GM23338 (cell line): ENCODE measurements at regions not wholly inside any gene's neighbourhood (a gene's known extent, or its start where the extent isn't known, plus 50 kb on each side); places are given as distances from the start of the nearest gene placed in this dataset.

Experiments used
- ATAC-seq: fragments of 200-7000 bp; cut with Tn5 transposase; 3 replicates; pipeline ENCODE4 v1.9.1; 2020
- DNase-seq: peaks from one replicate; pipeline ENCODE4 v3.0.0-alpha.2; 2015; ENCODE audit warnings: low spot score
- H2AFZ ChIP-seq: fragments of 200-600 bp; sonication (generic); 2 replicates; pipeline ENCODE4 v1.8.0; 2016; ENCODE audit warnings: antibody characterized with exemption, mild to moderate bottlenecking, moderate library complexity
- H3F3A ChIP-seq: fragments of 200-600 bp; sonication (generic); replicated peaks from 2 replicates; pipeline ENCODE4 v1.8.0; 2017; ENCODE audit warnings: antibody characterized with exemption, mixed run types, low read depth
- H3K27ac ChIP-seq: fragments of 200-600 bp; sonication (generic); 2 replicates; pipeline ENCODE4 v1.6.1; 2016; ENCODE audit warnings: low read depth
- H3K27me3 ChIP-seq: fragments of 200-600 bp; sonication (generic); 2 replicates; pipeline ENCODE4 v1.8.0; 2016; ENCODE audit warnings: mild to moderate bottlenecking, mixed run types, moderate library complexity; ENCODE audit not compliant: insufficient read depth
- H3K36me3 ChIP-seq: fragments of 200-600 bp; sonication (generic); 2 replicates; pipeline ENCODE4 v1.8.0; 2016; ENCODE audit warnings: mild to moderate bottlenecking; ENCODE audit not compliant: insufficient read depth
- H3K4me1 ChIP-seq: fragments of 200-600 bp; sonication (generic); 2 replicates; pipeline ENCODE4 v1.8.0; 2016; ENCODE audit warnings: mild to moderate bottlenecking, moderate library complexity; ENCODE audit not compliant: insufficient read depth
- H3K4me2 ChIP-seq: fragments of 200-600 bp; sonication (generic); 2 replicates; pipeline ENCODE4 v1.7.1; 2017; ENCODE audit warnings: mixed run types
- H3K4me3 ChIP-seq: fragments of 200-600 bp; sonication (generic); 2 replicates; pipeline ENCODE4 v1.6.1; 2016; ENCODE audit warnings: mixed run types
- H3K79me2 ChIP-seq: fragments of 200-600 bp; sonication (generic); replicated peaks from 2 replicates; pipeline ENCODE4 v1.8.0; 2017; ENCODE audit warnings: mild to moderate bottlenecking; ENCODE audit not compliant: insufficient read depth
- H3K9me2 ChIP-seq: fragments of 200-600 bp; sonication (generic); 2 replicates; pipeline ENCODE4 v1.8.0; 2017; ENCODE audit not compliant: insufficient read depth
- H4K20me1 ChIP-seq: fragments of 200-600 bp; sonication (generic); replicated peaks from 2 replicates; pipeline ENCODE4 v1.8.0; 2017; ENCODE audit warnings: mild to moderate bottlenecking; ENCODE audit not compliant: insufficient read depth
- H3K27ac Mint-ChIP-seq: 2 replicates; pipeline ENCODE4 v1.8.0; 2020; ENCODE audit warnings: inconsistent platforms, mild to moderate bottlenecking, moderate library complexity, mixed read lengths
- H3K27me3 Mint-ChIP-seq: 3 replicates; pipeline ENCODE4 v1.8.0; 2022; ENCODE audit warnings: low read depth, mild to moderate bottlenecking, moderate library complexity, mixed read lengths, inconsistent platforms; ENCODE audit not compliant: insufficient read depth, poor library complexity
- H3K36me3 Mint-ChIP-seq: 3 replicates; pipeline ENCODE4 v1.8.0; 2021; ENCODE audit warnings: low read depth, mild to moderate bottlenecking, inconsistent platforms, moderate library complexity, mixed read lengths
- H3K4me1 Mint-ChIP-seq: 3 replicates; pipeline ENCODE4 v1.8.0; 2020; ENCODE audit warnings: mild to moderate bottlenecking, inconsistent platforms, mixed read lengths
- H3K4me3 Mint-ChIP-seq: 3 replicates; pipeline ENCODE4 v1.8.0; 2021; ENCODE audit warnings: moderate library complexity, mild to moderate bottlenecking, inconsistent platforms, mixed read lengths
- H3K9me3 Mint-ChIP-seq: 3 replicates; pipeline ENCODE4 v1.8.0; 2020; ENCODE audit warnings: moderate library complexity, mild to moderate bottlenecking, inconsistent platforms, mixed read lengths
- CREB1 ChIP-seq: fragments of 250-450 bp; sonication (Bioruptor Pico); IDR thresholded peaks from 2 replicates; pipeline ENCODE4 v1.5.0; 2020; ENCODE audit warnings: low read depth, mild to moderate bottlenecking, moderate library complexity
- CTCF ChIP-seq, 2 experiments: fragments of 200-600 bp in 1 of 2; sonication (generic) in 1 of 2; conservative IDR thresholded peaks; 2 replicates each; pipeline versions ENCODE4 v1.5.1 to v1.6.1; 2016 to 2017; ENCODE audit warnings: antibody characterized with exemption in 2 of 2, low read depth in 2 of 2, mild to moderate bottlenecking in 2 of 2, moderate library complexity in 1 of 2
- EZH2 ChIP-seq: fragments of 200-600 bp; sonication (generic); IDR thresholded peaks from one replicate; pipeline ENCODE4 v1.8.0; 2017; ENCODE audit warnings: antibody characterized with exemption, mild to moderate bottlenecking, low read depth; ENCODE audit not compliant: unreplicated experiment
- EZH2phosphoT487 ChIP-seq: fragments of 200-600 bp; sonication (generic); IDR thresholded peaks from one replicate; pipeline ENCODE4 v1.8.1; 2018; ENCODE audit warnings: antibody characterized with exemption; ENCODE audit not compliant: unreplicated experiment
- JUNB ChIP-seq: IDR thresholded peaks from one replicate; pipeline ENCODE4 v1.6.1; 2016; ENCODE audit warnings: antibody characterized with exemption; ENCODE audit not compliant: unreplicated experiment
- NANOG ChIP-seq: IDR thresholded peaks from 2 replicates; pipeline ENCODE4 v1.6.1; 2016; ENCODE audit warnings: antibody characterized with exemption, borderline replicate concordance
- POLR2AphosphoS5 ChIP-seq: IDR thresholded peaks from 2 replicates; pipeline ENCODE4 v1.6.1; 2016; ENCODE audit warnings: antibody characterized with exemption, low read depth
- STAT1 ChIP-seq: IDR thresholded peaks from one replicate; pipeline ENCODE4 v1.6.1; 2016; ENCODE audit warnings: antibody characterized with exemption; ENCODE audit not compliant: unreplicated experiment
- ZNF114 ChIP-seq: fragments of 250-450 bp; sonication (Bioruptor Pico); IDR thresholded peaks from 2 replicates; pipeline ENCODE4 v1.5.0; 2020; ENCODE audit warnings: mild to moderate bottlenecking, moderate library complexity
- ZNF331 ChIP-seq: fragments of 250-450 bp; sonication (Bioruptor Pico); IDR thresholded peaks from 2 replicates; pipeline ENCODE4 v1.5.0; 2020; ENCODE audit warnings: low read depth, mild to moderate bottlenecking, moderate library complexity
- ZNF462 ChIP-seq: fragments of 250-450 bp; sonication (Bioruptor Pico); IDR thresholded peaks from 2 replicates; pipeline ENCODE4 v1.5.0; 2020; ENCODE audit warnings: mild to moderate bottlenecking, moderate library complexity
- TF ChIP-seq, protein P1 (sequence below): IDR thresholded peaks from 2 replicates; pipeline ENCODE4 v1.6.1; 2016; ENCODE audit warnings: antibody characterized with exemption
- TF ChIP-seq, protein P2 (sequence below): IDR thresholded peaks from one replicate; pipeline ENCODE4 v1.6.1; 2018; ENCODE audit warnings: antibody characterized with exemption; ENCODE audit not compliant: unreplicated experiment

DNA sequence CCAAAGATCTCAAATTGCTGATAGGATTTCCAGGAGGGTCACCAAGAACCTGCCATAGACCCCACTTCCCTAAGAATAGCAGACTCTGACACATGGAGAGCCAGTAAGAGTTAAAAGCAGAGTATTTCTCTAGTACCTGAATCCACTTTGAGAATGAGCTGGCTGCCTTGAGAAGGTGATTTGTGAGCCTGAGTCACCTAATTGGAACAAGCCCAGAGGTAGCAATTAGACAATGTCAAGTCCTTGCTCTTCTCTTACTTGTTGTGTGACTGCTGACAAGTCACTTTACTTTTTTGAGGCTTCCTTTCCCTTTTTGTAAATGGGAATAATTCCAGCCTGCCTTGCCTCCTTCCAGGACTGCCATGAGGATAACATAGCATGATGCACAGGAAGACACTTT lies 76.1 kb upstream of the ASIC2 start:
- 0 out of 3 replicates have a peak, but pooled peaks cover 3% of the 10 kb centered on the region for H3K36me3 Mint-ChIP-seq
- no peak overlapping the region for H3K27ac Mint-ChIP-seq
- ATAC-seq = no peak
- no peak for DNase-seq
- H3F3A ChIP-seq = no peaks in the 10 kb centered on the region
- H3K4me3 ChIP-seq = no peak overlapping the region
- H3K9me3 Mint-ChIP-seq = no peaks in the 10 kb centered on the region; the same call in 2 of the 3 replicates
- peaks cover 28% of the 10 kb centered on the region for H3K9me2 ChIP-seq
- peaks cover 31% of the 10 kb centered on the region for H3K4me1 Mint-ChIP-seq
- TF ChIP-seq POLR2AphosphoS5 (no peak), CREB1 (CRISPR knock-in tag) (no peak), CTCF (conservative IDR thresholded peaks at IDR 0.05; ENCODE audit: low read depth in 2 of 2) (no peak), ZNF462 (no peak), NANOG (no peak), JUNB (no peak), ZNF114 (no peak), EZH2 (no peak), EZH2phosphoT487 (no peak), ZNF331 (CRISPR knock-in tag) (no peak), STAT1 (no peak)
- TF ChIP-seq, protein P1, sequence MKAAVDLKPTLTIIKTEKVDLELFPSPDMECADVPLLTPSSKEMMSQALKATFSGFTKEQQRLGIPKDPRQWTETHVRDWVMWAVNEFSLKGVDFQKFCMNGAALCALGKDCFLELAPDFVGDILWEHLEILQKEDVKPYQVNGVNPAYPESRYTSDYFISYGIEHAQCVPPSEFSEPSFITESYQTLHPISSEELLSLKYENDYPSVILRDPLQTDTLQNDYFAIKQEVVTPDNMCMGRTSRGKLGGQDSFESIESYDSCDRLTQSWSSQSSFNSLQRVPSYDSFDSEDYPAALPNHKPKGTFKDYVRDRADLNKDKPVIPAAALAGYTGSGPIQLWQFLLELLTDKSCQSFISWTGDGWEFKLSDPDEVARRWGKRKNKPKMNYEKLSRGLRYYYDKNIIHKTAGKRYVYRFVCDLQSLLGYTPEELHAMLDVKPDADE = no peak
- TF ChIP-seq, protein P2, sequence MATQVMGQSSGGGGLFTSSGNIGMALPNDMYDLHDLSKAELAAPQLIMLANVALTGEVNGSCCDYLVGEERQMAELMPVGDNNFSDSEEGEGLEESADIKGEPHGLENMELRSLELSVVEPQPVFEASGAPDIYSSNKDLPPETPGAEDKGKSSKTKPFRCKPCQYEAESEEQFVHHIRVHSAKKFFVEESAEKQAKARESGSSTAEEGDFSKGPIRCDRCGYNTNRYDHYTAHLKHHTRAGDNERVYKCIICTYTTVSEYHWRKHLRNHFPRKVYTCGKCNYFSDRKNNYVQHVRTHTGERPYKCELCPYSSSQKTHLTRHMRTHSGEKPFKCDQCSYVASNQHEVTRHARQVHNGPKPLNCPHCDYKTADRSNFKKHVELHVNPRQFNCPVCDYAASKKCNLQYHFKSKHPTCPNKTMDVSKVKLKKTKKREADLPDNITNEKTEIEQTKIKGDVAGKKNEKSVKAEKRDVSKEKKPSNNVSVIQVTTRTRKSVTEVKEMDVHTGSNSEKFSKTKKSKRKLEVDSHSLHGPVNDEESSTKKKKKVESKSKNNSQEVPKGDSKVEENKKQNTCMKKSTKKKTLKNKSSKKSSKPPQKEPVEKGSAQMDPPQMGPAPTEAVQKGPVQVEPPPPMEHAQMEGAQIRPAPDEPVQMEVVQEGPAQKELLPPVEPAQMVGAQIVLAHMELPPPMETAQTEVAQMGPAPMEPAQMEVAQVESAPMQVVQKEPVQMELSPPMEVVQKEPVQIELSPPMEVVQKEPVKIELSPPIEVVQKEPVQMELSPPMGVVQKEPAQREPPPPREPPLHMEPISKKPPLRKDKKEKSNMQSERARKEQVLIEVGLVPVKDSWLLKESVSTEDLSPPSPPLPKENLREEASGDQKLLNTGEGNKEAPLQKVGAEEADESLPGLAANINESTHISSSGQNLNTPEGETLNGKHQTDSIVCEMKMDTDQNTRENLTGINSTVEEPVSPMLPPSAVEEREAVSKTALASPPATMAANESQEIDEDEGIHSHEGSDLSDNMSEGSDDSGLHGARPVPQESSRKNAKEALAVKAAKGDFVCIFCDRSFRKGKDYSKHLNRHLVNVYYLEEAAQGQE = no peak
- H3K36me3 ChIP-seq = no peaks in the 10 kb centered on the region
- H3K27ac ChIP-seq = no peak overlapping the region
- H3K79me2 ChIP-seq = no peaks in the 10 kb centered on the region
- no peak overlapping the region for H3K4me3 Mint-ChIP-seq
- no peaks in the 10 kb centered on the region for H4K20me1 ChIP-seq
- H3K4me2 ChIP-seq = no peak overlapping the region
- H3K27me3 ChIP-seq = no peaks in the 10 kb centered on the region
- peaks cover 13% of the 10 kb centered on the region for H3K27me3 Mint-ChIP-seq
- no peak overlapping the region for H2AFZ ChIP-seq
- peaks cover 8% of the 10 kb centered on the region for H3K4me1 ChIP-seq
